T-cell (primary cell): ENCODE measurements at regions not wholly inside any gene's neighbourhood (a gene's known extent, or its start where the extent isn't known, plus 50 kb on each side); places are given as distances from the start of the nearest gene placed in this dataset.
"Not testable (repeated sequence)": the region's sequence is repeated elsewhere in the genome, so short reads cannot be mapped to it uniquely, and the experiment has no call there.

ENCODE experiments used
- ATAC-seq, 4 experiments: fragments of 200-7000 bp in 3 of 4; fragments of 150-1000 bp in 1 of 4; cut with Tn5 transposase; replicated peaks in 1 of 4; 1 replicate in 3 of 4; 2 replicates in 1 of 4; pipeline ENCODE4 v1.10.0; 2021; ENCODE audit warnings: moderate library complexity in 3 of 4, mild to moderate bottlenecking in 2 of 4, moderate number of reproducible peaks in 1 of 4
- CTCF ChIA-PET, 2 donors: fragments of 300-600 bp; sonication (Branson Sonifier 250); formaldehyde crosslinking; loops; one replicate each; lab custom pipeline; 2022; ENCODE audit warnings: antibody characterized with exemption in 2 of 2; lab: Charles Lee
- POLR2A ChIA-PET, 2 donors: fragments of 300-600 bp; sonication (Branson Sonifier 250); formaldehyde crosslinking; loops; one replicate each; lab custom pipeline; 2022; ENCODE audit warnings: antibody characterized with exemption in 2 of 2; lab: Charles Lee
- DNase-seq, 35 experiments: peaks; one replicate each; pipeline versions ENCODE4 v3.0.0 to v3.0.0-alpha.2; 2013 to 2023
- H3K27ac ChIP-seq: one replicate; pipeline ENCODE4 v1.5.1; 2013; ENCODE audit warnings: low read length
- H3K27me3 ChIP-seq, 2 experiments: replicated peaks in 1 of 2; 1 replicate in 1 of 2; 2 replicates in 1 of 2; pipeline versions ENCODE4 v1.6.1 to v1.7.0; 2013; ENCODE audit warnings: low read length in 1 of 2, mixed read lengths in 1 of 2; ENCODE audit not compliant: control insufficient read depth in 2 of 2, insufficient read depth in 2 of 2; ENCODE audit errors: extremely low read depth in 1 of 2
- H3K36me3 ChIP-seq, 2 donors: 1 replicate in 1 of 2; 2 replicates in 1 of 2; pipeline versions ENCODE4 v1.6.1 to v1.7.0; 2013; ENCODE audit warnings: low read length in 1 of 2; ENCODE audit not compliant: control insufficient read depth in 2 of 2, insufficient read depth in 1 of 2; ENCODE audit errors: extremely low read depth in 1 of 2
- H3K4me1 ChIP-seq, 2 experiments: 1 replicate in 1 of 2; 2 replicates in 1 of 2; pipeline versions ENCODE4 v1.6.1 to v1.7.0; 2013; ENCODE audit warnings: low read length in 2 of 2, mixed read lengths in 1 of 2; ENCODE audit not compliant: insufficient read depth in 2 of 2, control insufficient read depth in 1 of 2; ENCODE audit errors: extremely low read depth in 1 of 2
- H3K4me3 ChIP-seq, 2 donors: 1 replicate in 1 of 2; 2 replicates in 1 of 2; pipeline versions ENCODE4 v1.5.1 to v1.7.0; 2013; ENCODE audit warnings: mild to moderate bottlenecking in 2 of 2, low read length in 1 of 2, moderate library complexity in 1 of 2; ENCODE audit not compliant: control insufficient read depth in 1 of 2; ENCODE audit errors: extremely low read depth in 1 of 2
- H3K9me3 ChIP-seq: 2 replicates; pipeline ENCODE4 v1.7.0; 2013
- H3K27ac Mint-ChIP-seq, 2 donors: one replicate each; pipeline ENCODE4 v1.8.0; 2020 to 2021; ENCODE audit warnings: mild to moderate bottlenecking in 2 of 2, mixed read lengths in 2 of 2
- H3K27me3 Mint-ChIP-seq, 2 donors: one replicate each; pipeline ENCODE4 v1.8.0; 2021 to 2022; ENCODE audit warnings: mixed read lengths in 2 of 2
- H3K36me3 Mint-ChIP-seq: one replicate; pipeline ENCODE4 v1.8.0; 2021; ENCODE audit warnings: mixed read lengths
- H3K4me1 Mint-ChIP-seq, 3 donors: one replicate each; pipeline ENCODE4 v1.8.0; 2020 to 2022; ENCODE audit warnings: mixed read lengths in 3 of 3, mild to moderate bottlenecking in 1 of 3
- H3K4me3 Mint-ChIP-seq, 3 donors: one replicate each; pipeline ENCODE4 v1.8.0; 2020 to 2022; ENCODE audit warnings: mild to moderate bottlenecking in 3 of 3, mixed read lengths in 3 of 3, moderate library complexity in 3 of 3
- H3K9me3 Mint-ChIP-seq, 3 donors: one replicate each; pipeline ENCODE4 v1.8.0; 2020 to 2022; ENCODE audit warnings: mixed read lengths in 3 of 3
- WGBS: methylation state at CpG from one replicate; pipeline ENCODE4 v1.1.5; 2013; ENCODE audit warnings: missing lambda C conversion rate; ENCODE audit not compliant: insufficient coverage; 5-methylcytosine and 5-hydroxymethylcytosine counted together

- POLR2A ChIA-PET, CTCF ChIA-PET, H3K27ac ChIP-seq, H3K4me1 ChIP-seq, H3K36me3 ChIP-seq, H3K4me3 ChIP-seq, H3K9me3 ChIP-seq, H3K27ac Mint-ChIP-seq, H3K9me3 Mint-ChIP-seq, H3K27me3 ChIP-seq, H3K4me1 Mint-ChIP-seq, H3K36me3 Mint-ChIP-seq, H3K27me3 Mint-ChIP-seq: not testable (repeated sequence)
- DNase-seq (peak in 8 of 35 experiments; percentile 1 to 47 (median 9)), ATAC-seq (peak in 2 of 4 experiments; percentile 5 to 29)
- no CpG with 5 or more reads among the region's 15 CpGs for WGBS
- peak overlapping the region; percentile 58 to 79 (median 71) for H3K4me3 Mint-ChIP-seq
Measured at GRCh38 chr9:67723185-67723584, 135.5 kb upstream of the ANKRD20A1 start.

- CTCF ChIA-PET, H3K27ac Mint-ChIP-seq, H3K4me1 Mint-ChIP-seq, H3K9me3 ChIP-seq, H3K36me3 ChIP-seq, H3K9me3 Mint-ChIP-seq, H3K4me3 ChIP-seq, H3K4me1 ChIP-seq, ATAC-seq, H3K4me3 Mint-ChIP-seq, POLR2A ChIA-PET, H3K27me3 Mint-ChIP-seq, H3K27ac ChIP-seq, H3K27me3 ChIP-seq, H3K36me3 Mint-ChIP-seq: not testable (repeated sequence)
- DNase-seq = peak in 19 of 35 experiments; percentile 0 to 30 (median 17)
- WGBS = no CpG with 5 or more reads among the region's 11 CpGs
Measured at GRCh38 chr9:67724885-67725284, 133.8 kb upstream of the ANKRD20A1 start.

GRCh38 chr9:67726213-67726988 lies 132.3 kb upstream of the ANKRD20A1 start:
- H3K27me3 Mint-ChIP-seq, H3K36me3 ChIP-seq, H3K36me3 Mint-ChIP-seq, H3K4me3 ChIP-seq, H3K4me1 ChIP-seq, H3K9me3 Mint-ChIP-seq, H3K4me1 Mint-ChIP-seq, POLR2A ChIA-PET, H3K27ac ChIP-seq, H3K27ac Mint-ChIP-seq, H3K4me3 Mint-ChIP-seq, H3K27me3 ChIP-seq, H3K9me3 ChIP-seq, CTCF ChIA-PET: not testable (repeated sequence)
- no CpG with 5 or more reads among the region's 58 CpGs for WGBS
- peak; percentile 57 to 70 (median 66) for ATAC-seq
- peak in 12 of 35 experiments; percentile 0 to 59 (median 14) for DNase-seq

GRCh38 chr9:67763133-67763532 lies 95.6 kb upstream of the ANKRD20A1 start:
- H3K27ac Mint-ChIP-seq, H3K4me1 Mint-ChIP-seq, H3K9me3 ChIP-seq, H3K36me3 ChIP-seq, H3K36me3 Mint-ChIP-seq, POLR2A ChIA-PET, H3K4me1 ChIP-seq, H3K4me3 Mint-ChIP-seq, H3K9me3 Mint-ChIP-seq, H3K27me3 Mint-ChIP-seq, CTCF ChIA-PET, H3K27me3 ChIP-seq, H3K27ac ChIP-seq, H3K4me3 ChIP-seq, DNase-seq, ATAC-seq: not testable (repeated sequence)
- WGBS = no CpG with 5 or more reads among the region's 4 CpGs

- no CpG with 5 or more reads among the region's 3 CpGs for WGBS
- CTCF ChIA-PET, H3K4me1 Mint-ChIP-seq, H3K9me3 Mint-ChIP-seq, H3K4me3 ChIP-seq, H3K9me3 ChIP-seq, H3K27me3 ChIP-seq, H3K36me3 Mint-ChIP-seq, H3K27me3 Mint-ChIP-seq, ATAC-seq, H3K27ac ChIP-seq, H3K36me3 ChIP-seq, DNase-seq, H3K27ac Mint-ChIP-seq, H3K4me1 ChIP-seq, H3K4me3 Mint-ChIP-seq, POLR2A ChIA-PET: not testable (repeated sequence)
Measured at GRCh38 chr9:67771807-67772206, 86.9 kb upstream of the ANKRD20A1 start.

GRCh38 chr9:67800170-67800569 lies 58.6 kb upstream of the ANKRD20A1 start:
- H3K27ac ChIP-seq, H3K4me1 ChIP-seq, POLR2A ChIA-PET, H3K36me3 Mint-ChIP-seq, H3K27me3 ChIP-seq, H3K9me3 ChIP-seq, H3K36me3 ChIP-seq, ATAC-seq, H3K9me3 Mint-ChIP-seq, H3K27ac Mint-ChIP-seq, H3K27me3 Mint-ChIP-seq, CTCF ChIA-PET, H3K4me3 Mint-ChIP-seq, H3K4me3 ChIP-seq, H3K4me1 Mint-ChIP-seq: not testable (repeated sequence)
- no CpG with 5 or more reads among the region's 7 CpGs for WGBS
- DNase-seq = peak in 1 of 35 experiments; percentile 18
